MM.1S (cell line): ENCODE measurements at regions not wholly inside any gene's neighbourhood (a gene's known extent, or its start where the extent isn't known, plus 50 kb on each side); places are given as distances from the start of the nearest gene placed in this dataset.

ENCODE experiments used
- EZH2 ChIP-seq: fragments of 300-600 bp; sonication (generic); optimal IDR thresholded peaks from 2 replicates; pipeline ENCODE3; 2017; ENCODE audit warnings: low read depth, mild to moderate bottlenecking, antibody characterized with exemption, low read length, mixed read lengths
- EZH2phosphoT487 ChIP-seq: fragments of 300-600 bp; sonication (generic); IDR thresholded peaks from 2 replicates; pipeline ENCODE4 v1.6.1; 2018; ENCODE audit warnings: antibody characterized with exemption, low read length
- TF ChIP-seq, protein P1 (sequence below): fragments of 300-600 bp; sonication (generic); IDR thresholded peaks from 2 replicates; pipeline ENCODE4 v1.5.1; 2016; ENCODE audit warnings: antibody characterized with exemption, low read length, mixed read lengths

DNA sequence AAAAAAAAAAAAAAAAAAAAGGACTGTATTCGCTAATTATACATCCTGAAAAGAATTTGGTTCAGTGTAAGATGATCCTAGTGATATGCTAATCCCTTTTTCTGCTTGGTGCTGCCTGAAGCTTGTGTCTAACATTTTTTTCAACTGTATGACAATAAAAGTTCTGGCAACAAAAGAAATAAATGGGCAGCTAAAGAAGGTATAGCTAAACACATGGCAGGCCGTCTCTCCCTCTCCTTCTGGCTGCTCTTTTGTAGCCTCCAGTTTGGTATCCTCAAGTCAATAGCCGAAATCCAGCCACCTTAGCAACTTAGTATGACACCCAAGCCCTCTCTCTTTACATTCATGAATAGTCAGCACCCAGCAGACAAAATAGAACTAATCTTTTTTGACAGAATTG lies 198.3 kb upstream of the OTX2 start:
- TF ChIP-seq, protein P1, sequence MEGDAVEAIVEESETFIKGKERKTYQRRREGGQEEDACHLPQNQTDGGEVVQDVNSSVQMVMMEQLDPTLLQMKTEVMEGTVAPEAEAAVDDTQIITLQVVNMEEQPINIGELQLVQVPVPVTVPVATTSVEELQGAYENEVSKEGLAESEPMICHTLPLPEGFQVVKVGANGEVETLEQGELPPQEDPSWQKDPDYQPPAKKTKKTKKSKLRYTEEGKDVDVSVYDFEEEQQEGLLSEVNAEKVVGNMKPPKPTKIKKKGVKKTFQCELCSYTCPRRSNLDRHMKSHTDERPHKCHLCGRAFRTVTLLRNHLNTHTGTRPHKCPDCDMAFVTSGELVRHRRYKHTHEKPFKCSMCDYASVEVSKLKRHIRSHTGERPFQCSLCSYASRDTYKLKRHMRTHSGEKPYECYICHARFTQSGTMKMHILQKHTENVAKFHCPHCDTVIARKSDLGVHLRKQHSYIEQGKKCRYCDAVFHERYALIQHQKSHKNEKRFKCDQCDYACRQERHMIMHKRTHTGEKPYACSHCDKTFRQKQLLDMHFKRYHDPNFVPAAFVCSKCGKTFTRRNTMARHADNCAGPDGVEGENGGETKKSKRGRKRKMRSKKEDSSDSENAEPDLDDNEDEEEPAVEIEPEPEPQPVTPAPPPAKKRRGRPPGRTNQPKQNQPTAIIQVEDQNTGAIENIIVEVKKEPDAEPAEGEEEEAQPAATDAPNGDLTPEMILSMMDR, result no peak
- TF ChIP-seq EZH2phosphoT487 (no peak), EZH2 (no peak)
